ENCODE measurements at regions not wholly inside any gene's neighbourhood (a gene's known extent, or its start where the extent isn't known, plus 50 kb on each side); places are given as distances from the start of the nearest gene placed in this dataset.
"Not testable (repeated sequence)": the region's sequence is repeated elsewhere in the genome, so short reads cannot be mapped to it uniquely, and the experiment has no call there.

DNA sequence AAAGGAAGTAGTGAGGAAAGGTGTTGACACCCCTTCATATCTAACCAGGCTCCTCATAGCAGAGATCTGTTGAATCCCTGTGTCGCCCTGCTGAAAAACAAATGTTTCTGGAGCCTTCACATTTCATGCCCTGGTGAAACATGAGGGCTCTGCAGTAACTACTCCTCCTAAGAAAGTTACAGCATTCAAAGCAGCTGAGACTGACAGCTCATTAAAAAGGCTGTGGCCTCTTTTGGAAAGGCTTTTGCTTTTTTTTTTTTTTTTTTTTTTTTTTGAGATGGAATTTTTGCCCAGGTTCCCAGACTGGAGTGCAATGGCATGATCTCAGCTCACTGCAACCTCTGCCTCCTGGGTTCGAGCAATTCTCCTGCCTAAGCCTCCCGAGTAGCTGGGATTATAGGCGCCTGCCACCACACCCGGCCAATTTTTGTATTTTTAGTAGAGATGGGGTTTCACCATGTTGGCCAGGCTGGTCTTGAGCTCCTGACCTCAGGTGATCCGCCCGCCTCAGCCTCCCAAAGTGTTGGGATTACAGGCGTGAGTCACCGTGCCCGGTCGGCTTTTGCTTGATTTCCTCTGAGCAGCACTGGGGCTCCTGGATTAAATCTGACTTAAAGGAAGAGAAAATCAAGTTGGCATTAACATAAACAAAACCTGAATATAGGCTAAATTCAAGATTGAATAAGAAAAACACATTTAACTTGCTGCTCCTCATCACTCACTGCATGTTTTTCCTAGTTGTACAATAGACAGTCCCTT lies 112.9 kb downstream of the PCSK1 start:
- DNase-seq, result not testable (repeated sequence)

GRCh38 chr5:96318569-96319110 lies 114.4 kb downstream of the PCSK1 start:
- DNase-seq, result no peak

GRCh38 chr5:96317945-96318344 lies 115.1 kb downstream of the PCSK1 start:
- DNase-seq, result no peak

- no peak for DNase-seq
Observed at GRCh38 chr5:96316487-96316886, 116.6 kb downstream of the PCSK1 start.

GRCh38 chr5:96316017-96316416 lies 117.0 kb downstream of the PCSK1 start:
- no peak for DNase-seq

GRCh38 chr5:96315431-96315830 lies 117.6 kb downstream of the PCSK1 start:
- no peak for DNase-seq

GRCh38 chr5:96312383-96312782 lies 120.7 kb downstream of the PCSK1 start:
- DNase-seq, result no peak

DNA sequence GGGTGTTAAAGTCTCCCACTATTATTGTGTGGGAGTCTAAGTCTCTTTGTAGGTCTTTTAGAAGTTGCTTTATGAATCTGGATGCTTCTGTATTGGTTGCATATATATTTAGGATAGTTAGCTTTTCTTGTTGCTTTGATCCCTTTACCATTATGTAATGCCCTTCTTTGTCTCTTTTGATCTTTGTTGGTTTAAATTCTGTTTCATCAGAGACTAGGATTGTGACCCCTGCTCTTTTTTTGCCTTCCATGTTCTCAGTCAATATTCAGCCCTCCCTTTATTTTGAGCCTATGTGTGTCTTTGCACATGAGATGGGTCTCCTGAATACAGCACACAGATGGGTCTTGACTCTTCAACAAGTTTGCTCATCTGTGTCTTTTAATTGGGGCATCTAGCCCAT lies 126.0 kb downstream of the PCSK1 start:
- DNase-seq, result not testable (repeated sequence)

- no peak for DNase-seq
Observed at GRCh38 chr5:96302174-96302738, 130.8 kb downstream of the PCSK1 start.

GRCh38 chr5:96300976-96301375 lies 132.1 kb downstream of the PCSK1 start:
- DNase-seq, result no peak

- peak in 1 of 2 donors; percentile 22 for DNase-seq
Observed at GRCh38 chr5:96297867-96298266, 135.2 kb downstream of the PCSK1 start.

DNA sequence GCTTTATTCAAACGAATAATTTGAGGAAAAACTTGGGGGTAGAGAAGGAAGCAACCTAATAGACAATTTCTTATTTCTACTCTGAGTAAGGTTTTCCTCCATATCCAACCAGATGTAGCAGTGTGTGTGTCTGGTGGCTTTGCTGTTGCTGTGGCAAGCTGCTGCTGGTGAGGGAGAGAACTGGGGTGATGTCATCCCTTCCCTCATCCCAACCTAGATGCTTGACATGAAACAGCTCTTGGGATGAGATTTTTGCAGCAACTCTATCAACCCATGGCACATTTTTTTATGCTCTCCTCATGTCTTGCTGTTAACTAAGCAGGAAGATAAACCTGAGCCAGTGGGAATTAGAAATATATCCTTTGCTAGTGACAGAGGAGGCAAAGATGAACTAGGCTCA lies 135.8 kb downstream of the PCSK1 start:
- DNase-seq, result no peak

DNA sequence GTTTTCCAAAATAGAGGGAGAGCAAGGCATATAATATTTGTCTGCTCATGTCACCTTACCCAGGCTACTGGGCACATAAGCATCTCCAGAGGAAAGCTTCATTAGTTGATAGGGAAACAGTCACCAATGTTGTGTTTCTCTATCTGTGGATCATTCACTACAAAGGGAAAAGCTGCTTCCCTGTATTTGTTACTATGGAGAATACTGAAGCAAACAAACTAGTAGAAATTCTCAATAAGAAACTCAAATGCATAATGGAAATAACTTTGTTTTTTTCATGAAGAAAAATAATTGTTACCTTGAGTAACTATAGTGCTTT lies 138.2 kb downstream of the PCSK1 start:
- no peak for DNase-seq

DNA sequence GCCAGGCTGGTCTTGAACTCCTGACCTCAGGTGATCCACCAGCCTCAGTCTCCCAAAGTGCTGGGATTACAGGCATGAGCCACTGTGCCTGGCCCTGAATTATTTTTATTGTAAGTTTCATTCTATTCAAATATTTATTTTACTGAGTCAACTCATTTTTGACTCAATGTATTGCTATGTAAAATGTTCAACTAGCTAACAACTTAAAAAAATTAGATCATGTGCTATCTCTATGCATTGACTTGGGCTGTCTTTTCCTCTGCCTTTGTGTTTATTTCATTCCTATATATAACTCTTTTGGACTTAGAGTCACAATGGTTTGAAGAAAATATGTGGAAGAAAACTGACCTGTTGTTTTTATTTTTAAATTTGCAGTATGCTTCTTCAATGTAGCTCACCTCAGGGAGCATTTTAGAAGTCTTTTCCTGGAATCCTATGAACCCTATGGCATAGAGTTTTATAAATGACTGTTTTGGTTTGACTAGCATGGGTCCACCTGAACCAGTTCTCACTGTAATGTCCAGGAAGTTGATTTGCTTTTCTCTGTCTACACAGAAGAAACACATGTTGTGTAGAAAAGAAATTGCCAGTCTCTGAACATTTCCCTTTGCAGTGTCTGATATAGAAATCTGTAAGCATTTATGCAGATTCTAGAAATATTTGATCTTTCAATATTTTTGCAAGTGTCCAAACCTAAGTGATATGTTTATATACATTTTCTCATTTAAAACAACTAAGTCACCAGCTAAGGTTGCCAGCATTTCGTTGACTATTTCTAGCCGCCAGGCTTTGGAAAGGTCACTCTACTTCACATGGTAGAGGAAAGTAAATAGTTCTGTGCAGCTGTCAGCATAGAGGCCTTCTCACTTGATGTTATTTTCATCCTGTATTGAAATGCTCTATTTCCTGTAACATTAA lies 138.8 kb downstream of the PCSK1 start:
- DNase-seq, result no peak

DNA sequence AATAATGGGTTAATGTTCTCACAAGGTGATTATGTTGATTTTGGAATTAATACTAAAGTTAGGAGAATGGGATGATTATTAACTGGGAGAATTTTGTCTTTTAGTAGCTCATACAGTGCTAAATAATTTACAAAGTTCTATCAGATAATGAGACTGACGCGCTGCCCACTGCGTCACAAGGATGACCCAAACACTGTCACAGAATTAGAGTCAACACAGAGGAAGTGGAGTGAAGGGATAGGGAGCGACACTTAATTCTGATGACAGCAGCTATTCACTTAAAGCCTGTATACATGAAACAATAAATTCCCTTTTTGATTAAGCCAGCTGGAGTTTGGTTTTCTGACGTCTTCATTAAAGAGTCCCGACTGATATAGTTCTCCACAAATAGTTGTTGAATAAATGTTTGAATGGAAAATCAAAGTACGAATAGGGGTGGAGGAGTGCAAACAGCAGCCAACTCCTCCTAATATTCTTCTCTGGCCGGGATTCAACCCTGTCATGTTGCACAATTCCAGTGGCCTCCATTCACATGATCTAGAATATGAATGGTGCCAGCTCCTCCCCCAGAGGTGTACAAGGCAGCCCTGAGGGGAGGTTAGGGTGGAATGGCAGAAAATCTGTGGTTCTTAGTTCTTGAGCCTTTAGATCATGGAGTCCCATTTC lies 140.3 kb downstream of the PCSK1 start:
- DNase-seq, result no peak

- DNase-seq, result not testable (repeated sequence)
Observed at GRCh38 chr5:96289287-96289686, 143.8 kb downstream of the PCSK1 start.

DNA sequence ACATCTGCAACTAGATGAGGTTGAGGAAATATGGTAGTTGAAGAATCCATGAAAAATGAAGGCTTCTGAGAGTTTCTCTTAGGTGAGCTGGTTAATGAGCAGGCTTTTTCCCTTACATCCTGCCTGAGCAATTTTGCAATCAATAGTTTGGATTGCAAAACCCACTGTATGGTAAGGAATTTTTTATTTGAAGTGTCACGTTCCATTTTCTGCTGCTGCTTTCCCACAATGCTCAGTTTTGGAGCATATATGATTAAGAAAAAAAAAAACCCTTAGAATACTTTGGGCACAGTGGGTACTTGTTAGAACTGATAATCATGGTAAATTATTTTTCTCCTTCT lies 144.2 kb downstream of the PCSK1 start:
- no peak for DNase-seq

DNA sequence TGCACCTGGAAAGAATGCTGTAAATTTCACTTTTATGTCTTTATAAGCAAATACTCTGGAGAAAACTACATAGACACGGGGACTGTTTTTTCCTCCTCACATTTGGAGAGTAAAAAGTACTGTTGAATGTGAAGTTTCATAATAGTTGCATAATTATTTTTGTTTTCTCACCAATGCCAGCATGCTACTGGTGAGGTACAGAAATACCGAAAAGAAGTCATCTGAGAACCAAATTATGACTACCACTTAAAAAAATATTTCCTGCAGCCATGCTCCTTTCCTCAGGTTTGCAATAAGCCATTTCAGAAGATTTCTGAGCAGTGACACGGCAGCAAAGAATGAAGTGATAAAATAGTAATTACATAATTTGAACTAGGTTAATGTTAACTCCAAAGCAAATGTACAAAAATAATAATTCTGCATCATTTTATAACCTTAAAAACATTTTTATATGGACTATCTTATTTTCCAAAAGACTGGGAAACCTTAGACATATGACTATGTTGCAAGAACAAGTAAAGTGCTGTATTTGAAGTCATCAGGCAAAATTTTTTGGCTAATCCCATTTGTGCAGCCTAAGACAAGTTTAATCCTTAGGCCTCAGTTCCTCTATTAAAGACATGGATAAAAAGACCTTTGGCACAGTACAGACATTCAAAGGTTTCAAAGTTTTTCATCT lies 144.7 kb downstream of the PCSK1 start:
- no peak for DNase-seq

DNA sequence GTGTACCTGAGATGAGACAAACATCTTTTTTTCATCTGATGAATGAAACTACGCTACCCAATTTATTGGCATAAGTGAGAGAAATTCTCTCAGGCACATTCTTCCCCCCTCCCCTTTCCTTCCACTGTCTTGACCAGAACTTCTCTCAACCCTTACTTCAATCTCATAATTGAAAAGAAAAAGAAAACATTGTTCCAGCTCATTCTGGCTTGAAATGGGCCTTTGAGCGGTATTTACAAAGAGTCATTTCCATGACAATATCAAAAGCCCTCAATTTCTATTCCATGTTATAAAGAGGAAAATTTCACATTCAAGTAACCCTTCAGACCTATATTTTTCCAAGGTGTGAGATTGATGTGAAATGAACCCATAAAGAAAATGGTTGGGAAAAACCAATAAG lies 145.9 kb downstream of the PCSK1 start:
- no peak for DNase-seq

GRCh38 chr5:96285823-96286222 lies 147.2 kb downstream of the PCSK1 start:
- no peak for DNase-seq

DNA sequence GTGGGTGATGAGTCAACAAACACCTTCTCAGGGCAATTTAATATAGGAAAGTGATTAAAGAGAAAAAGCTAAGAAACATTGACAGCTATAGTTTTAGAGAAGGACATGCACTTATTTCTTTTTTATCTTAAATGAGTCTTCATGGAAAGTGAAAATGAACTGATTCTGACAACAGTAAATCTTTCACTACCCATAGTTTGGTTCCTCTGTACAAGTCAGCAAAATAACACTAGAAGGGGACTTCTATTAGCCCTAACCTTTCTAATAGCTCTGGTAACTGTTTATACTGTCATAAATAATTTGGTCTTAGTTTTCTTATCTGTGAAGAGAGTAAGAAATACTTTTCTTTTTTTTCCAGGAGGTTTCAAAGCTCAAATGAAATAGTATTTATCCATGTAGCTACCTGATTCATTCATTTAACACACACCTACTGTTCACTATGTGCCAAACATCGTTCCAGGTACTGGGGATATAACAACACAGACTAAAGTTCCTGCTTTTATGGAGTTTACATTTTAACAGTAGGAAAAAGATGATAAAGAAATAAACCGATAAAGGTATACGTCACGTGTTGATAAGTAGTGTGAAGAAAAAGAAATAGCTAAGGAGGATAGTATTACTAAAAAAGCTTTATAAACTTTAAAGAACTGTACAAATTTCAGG lies 148.2 kb downstream of the PCSK1 start:
- DNase-seq, result no peak

DNA sequence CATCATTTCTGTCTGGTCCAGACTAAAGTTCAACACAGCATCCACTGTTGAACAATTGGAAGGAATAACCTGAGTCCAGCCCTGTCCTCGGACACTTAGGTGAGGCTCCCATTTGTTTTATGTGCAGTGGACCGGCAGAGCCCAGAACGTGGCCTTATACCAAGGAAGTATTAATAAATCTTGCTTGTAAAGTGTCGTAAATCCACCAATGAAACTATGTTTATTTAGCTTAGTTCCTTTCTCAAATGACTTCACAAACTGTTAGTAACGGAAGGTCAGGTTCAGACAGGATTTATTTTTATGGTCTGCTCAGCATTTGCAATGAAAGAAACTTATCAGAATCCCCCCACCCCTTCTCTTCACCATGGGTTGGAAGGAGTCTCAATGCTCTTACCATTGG lies 149.5 kb downstream of the PCSK1 start:
- DNase-seq, result no peak

All from CD4-positive, alpha-beta T cell treated with Interleukin-4 for 1 hour (primary cell).